ENCODE measurements at regions not wholly inside any gene's neighbourhood (a gene's known extent, or its start where the extent isn't known, plus 50 kb on each side); places are given as distances from the start of the nearest gene placed in this dataset.

DNA sequence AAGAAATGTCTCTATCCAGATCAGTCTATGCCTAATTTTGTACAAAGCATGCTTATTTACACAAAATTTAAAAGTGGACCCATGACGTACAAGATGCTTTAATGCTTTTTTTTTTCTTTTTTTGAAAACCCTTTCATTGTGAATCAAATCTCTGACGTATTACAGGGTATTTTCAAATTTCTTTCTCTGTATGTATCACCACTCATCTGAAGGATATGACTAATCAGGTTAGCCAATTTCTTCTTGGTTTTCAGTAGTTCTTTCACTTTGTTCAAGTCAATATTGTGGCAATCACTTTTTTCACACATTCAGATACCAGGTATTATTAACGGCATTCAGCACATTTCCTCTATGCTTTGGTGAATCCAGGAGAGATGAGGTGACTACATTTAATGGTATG lies 685.3 kb downstream of the TRHDE start:
- TF ChIP-seq, protein P1, sequence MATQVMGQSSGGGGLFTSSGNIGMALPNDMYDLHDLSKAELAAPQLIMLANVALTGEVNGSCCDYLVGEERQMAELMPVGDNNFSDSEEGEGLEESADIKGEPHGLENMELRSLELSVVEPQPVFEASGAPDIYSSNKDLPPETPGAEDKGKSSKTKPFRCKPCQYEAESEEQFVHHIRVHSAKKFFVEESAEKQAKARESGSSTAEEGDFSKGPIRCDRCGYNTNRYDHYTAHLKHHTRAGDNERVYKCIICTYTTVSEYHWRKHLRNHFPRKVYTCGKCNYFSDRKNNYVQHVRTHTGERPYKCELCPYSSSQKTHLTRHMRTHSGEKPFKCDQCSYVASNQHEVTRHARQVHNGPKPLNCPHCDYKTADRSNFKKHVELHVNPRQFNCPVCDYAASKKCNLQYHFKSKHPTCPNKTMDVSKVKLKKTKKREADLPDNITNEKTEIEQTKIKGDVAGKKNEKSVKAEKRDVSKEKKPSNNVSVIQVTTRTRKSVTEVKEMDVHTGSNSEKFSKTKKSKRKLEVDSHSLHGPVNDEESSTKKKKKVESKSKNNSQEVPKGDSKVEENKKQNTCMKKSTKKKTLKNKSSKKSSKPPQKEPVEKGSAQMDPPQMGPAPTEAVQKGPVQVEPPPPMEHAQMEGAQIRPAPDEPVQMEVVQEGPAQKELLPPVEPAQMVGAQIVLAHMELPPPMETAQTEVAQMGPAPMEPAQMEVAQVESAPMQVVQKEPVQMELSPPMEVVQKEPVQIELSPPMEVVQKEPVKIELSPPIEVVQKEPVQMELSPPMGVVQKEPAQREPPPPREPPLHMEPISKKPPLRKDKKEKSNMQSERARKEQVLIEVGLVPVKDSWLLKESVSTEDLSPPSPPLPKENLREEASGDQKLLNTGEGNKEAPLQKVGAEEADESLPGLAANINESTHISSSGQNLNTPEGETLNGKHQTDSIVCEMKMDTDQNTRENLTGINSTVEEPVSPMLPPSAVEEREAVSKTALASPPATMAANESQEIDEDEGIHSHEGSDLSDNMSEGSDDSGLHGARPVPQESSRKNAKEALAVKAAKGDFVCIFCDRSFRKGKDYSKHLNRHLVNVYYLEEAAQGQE (IDR thresholded peaks at IDR 0.05; ENCODE audit: low read depth), result no peak
- TF ChIP-seq TEAD4 (IDR thresholded peaks at IDR 0.05) (no peak), EGR1 (IDR thresholded peaks at IDR 0.05) (no peak), TCF12 (IDR thresholded peaks at IDR 0.05; ENCODE audit: low read depth) (no peak)
- TF ChIP-seq, protein P2, sequence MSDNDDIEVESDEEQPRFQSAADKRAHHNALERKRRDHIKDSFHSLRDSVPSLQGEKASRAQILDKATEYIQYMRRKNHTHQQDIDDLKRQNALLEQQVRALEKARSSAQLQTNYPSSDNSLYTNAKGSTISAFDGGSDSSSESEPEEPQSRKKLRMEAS (IDR thresholded peaks at IDR 0.05), result no peak

All from Ishikawa (cell line).